IMR-90 (cell line): ENCODE measurements at regions not wholly inside any gene's neighbourhood (a gene's known extent, or its start where the extent isn't known, plus 50 kb on each side); places are given as distances from the start of the nearest gene placed in this dataset.

Experiments used
- ATAC-seq: fragments of 200-7000 bp; cut with Tn5 transposase; 2 replicates; pipeline ENCODE4 v1.9.1; 2020; ENCODE audit warnings: low read depth, mild to moderate bottlenecking, moderate library complexity
- BruUV-seq: library from RNA; stranded (reverse); fragments of 400-500 nt; replicated peaks from 2 replicates; lab custom pipeline; 2021; lab: Mats Ljungman, UMichigan
- CTCF ChIA-PET: fragments of 300-600 bp; formaldehyde crosslinking; extraction: SDS; loops from one replicate; lab custom pipeline; 2021; ENCODE audit warnings: antibody characterized with exemption; lab: Yijun Ruan, JAX
- POLR2A ChIA-PET: fragments of 300-600 bp; sonication (Branson Sonifier 250); formaldehyde crosslinking; loops from one replicate; lab custom pipeline; 2022; ENCODE audit warnings: antibody characterized with exemption; ENCODE audit not compliant: unreplicated experiment; lab: Charles Lee
- DNase-seq: peaks from one replicate; pipeline ENCODE4 v3.0.0; 2013
- H2AFZ ChIP-seq: replicated peaks from 2 replicates; pipeline ENCODE3; 2013; ENCODE audit warnings: low read length, mild to moderate bottlenecking; ENCODE audit not compliant: poor library complexity
- H2AK5ac ChIP-seq: 2 replicates; pipeline ENCODE4 v1.6.1; 2013; ENCODE audit warnings: low read depth, low read length, inconsistent platforms
- H2AK9ac ChIP-seq: replicated peaks from 2 replicates; pipeline ENCODE3; 2013; ENCODE audit warnings: mild to moderate bottlenecking, low read depth, low read length, moderate library complexity; ENCODE audit not compliant: poor library complexity
- H2BK120ac ChIP-seq: 2 replicates; pipeline ENCODE4 v1.6.1; 2013; ENCODE audit warnings: low read depth, low read length, inconsistent platforms
- H2BK15ac ChIP-seq: 3 replicates; pipeline ENCODE4 v1.6.1; 2013; ENCODE audit warnings: low read depth, low read length, inconsistent platforms
- H2BK20ac ChIP-seq: 2 replicates; pipeline ENCODE4 v1.6.1; 2013; ENCODE audit warnings: low read depth, mild to moderate bottlenecking, inconsistent platforms, low read length, moderate library complexity
- H2BK5ac ChIP-seq: 2 replicates; pipeline ENCODE4 v1.6.1; 2013; ENCODE audit warnings: mild to moderate bottlenecking, low read depth, low read length, inconsistent platforms; ENCODE audit not compliant: poor library complexity, severe bottlenecking
- H3K14ac ChIP-seq: replicated peaks from 2 replicates; pipeline ENCODE4 v1.6.1; 2013; ENCODE audit warnings: low read depth, low read length, inconsistent platforms
- H3K18ac ChIP-seq: 2 replicates; pipeline ENCODE4 v1.6.1; 2013; ENCODE audit warnings: low read depth, low read length, control low read depth
- H3K23ac ChIP-seq: 2 replicates; pipeline ENCODE4 v1.6.1; 2013; ENCODE audit warnings: low read depth, low read length, inconsistent platforms
- H3K27ac ChIP-seq: 2 replicates; pipeline ENCODE4 v1.5.1; 2013; ENCODE audit warnings: mild to moderate bottlenecking, control low read depth, low read length; ENCODE audit not compliant: insufficient read depth
- H3K27me3 ChIP-seq: 2 replicates; pipeline ENCODE4 v1.6.1; 2013; ENCODE audit warnings: low read length; ENCODE audit not compliant: control insufficient read depth, insufficient read depth
- H3K36me3 ChIP-seq: 2 replicates; pipeline ENCODE4 v1.6.1; 2013; ENCODE audit warnings: low read length, mixed read lengths; ENCODE audit not compliant: control insufficient read depth, insufficient read depth
- H3K4ac ChIP-seq: 2 replicates; pipeline ENCODE4 v1.6.1; 2013; ENCODE audit warnings: low read depth, low read length, inconsistent platforms
- H3K4me1 ChIP-seq: 2 replicates; pipeline ENCODE4 v1.6.1; 2013; ENCODE audit warnings: low read length, mixed read lengths; ENCODE audit not compliant: control insufficient read depth, insufficient read depth
- H3K4me2 ChIP-seq: 2 replicates; pipeline ENCODE4 v1.6.1; 2013; ENCODE audit warnings: low read depth, mild to moderate bottlenecking, control low read depth, low read length, moderate library complexity
- H3K4me3 ChIP-seq: 2 replicates; pipeline ENCODE4 v1.5.1; 2013; ENCODE audit warnings: low read depth, mild to moderate bottlenecking, control low read depth, low read length, moderate library complexity; ENCODE audit not compliant: insufficient read depth
- H3K56ac ChIP-seq: 2 replicates; pipeline ENCODE4 v1.6.1; 2013; ENCODE audit warnings: low read length, inconsistent platforms; ENCODE audit not compliant: insufficient read depth; ENCODE audit errors: extremely low read depth
- H3K79me1 ChIP-seq, 2 experiments: 2 replicates each; pipeline ENCODE4 v1.6.1; 2013; ENCODE audit warnings: low read length in 2 of 2, inconsistent platforms in 1 of 2, low read depth in 1 of 2
- H3K9ac ChIP-seq: 2 replicates; pipeline ENCODE4 v1.6.1; 2013; ENCODE audit warnings: low read depth, low read length, control low read depth
- H3K9me1 ChIP-seq: 2 replicates; pipeline ENCODE4 v1.6.1; 2013; ENCODE audit warnings: low read length, inconsistent platforms; ENCODE audit not compliant: insufficient read depth
- H3K9me3 ChIP-seq: 2 replicates; pipeline ENCODE4 v1.6.1; 2013; ENCODE audit warnings: low read length; ENCODE audit not compliant: control insufficient read depth, insufficient read depth
- H4K20me1 ChIP-seq: 2 replicates; pipeline ENCODE4 v1.6.1; 2013; ENCODE audit warnings: low read length, inconsistent platforms; ENCODE audit not compliant: insufficient read depth
- H4K5ac ChIP-seq: 2 replicates; pipeline ENCODE4 v1.6.1; 2013; ENCODE audit warnings: mild to moderate bottlenecking, low read depth, low read length, control low read depth
- H4K8ac ChIP-seq, 2 experiments: 2 replicates each; pipeline ENCODE4 v1.6.1; 2013; ENCODE audit warnings: low read depth in 2 of 2, low read length in 2 of 2, control low read depth in 1 of 2, inconsistent platforms in 1 of 2
- H4K91ac ChIP-seq: 2 replicates; pipeline ENCODE4 v1.6.1; 2013; ENCODE audit warnings: low read depth, low read length, inconsistent platforms; ENCODE audit not compliant: insufficient read depth
- BHLHE40 ChIP-seq: fragments of 150-350 bp; IDR thresholded peaks from 2 replicates; pipeline ENCODE4 v1.6.1; 2016; ENCODE audit warnings: mild to moderate bottlenecking, low read depth, low read length
- CEBPB ChIP-seq: IDR thresholded peaks from 2 replicates; pipeline ENCODE4 v1.6.1; 2012; ENCODE audit warnings: low read depth, low read length, improper control_type of control experiment
- CHD1 ChIP-seq: IDR thresholded peaks from 2 replicates; pipeline ENCODE4 v1.6.1; 2012; ENCODE audit warnings: low read depth, low read length, improper control_type of control experiment
- NFE2L2 ChIP-seq: fragments of 150-350 bp; IDR thresholded peaks from 2 replicates; pipeline ENCODE4 v1.6.1; 2016; ENCODE audit warnings: low read depth, mild to moderate bottlenecking, low read length
- RFX5 ChIP-seq: IDR thresholded peaks from 2 replicates; pipeline ENCODE4 v1.8.0; 2012; ENCODE audit warnings: low read depth, mild to moderate bottlenecking, low read length, moderate library complexity
- WGBS, 2 experiments: methylation state at CpG; one replicate each; pipeline versions ENCODE4 v1.1.5 to v1.1.7; 2013; ENCODE audit warnings: missing lambda C conversion rate in 2 of 2; ENCODE audit not compliant: insufficient read length in 1 of 2; ENCODE audit errors: extremely low coverage in 2 of 2; 5-methylcytosine and 5-hydroxymethylcytosine counted together
- dilution Hi-C: fragments of 300-500 bp; cut with HindIII; formaldehyde crosslinking; loops from one replicate; pipeline ENCODE4 v1.14.3; 2018; ENCODE audit warnings: low sequenced_read_pairs; ENCODE audit not compliant: unreplicated experiment
- in situ Hi-C: fragments of 300-500 bp; cut with MboI; formaldehyde crosslinking; loops from 3 replicates; pipeline ENCODE4 v1.14.3; 2019; ENCODE audit warnings: low sequenced_read_pairs, inconsistent platforms, mixed read lengths
- intact Hi-C: fragments of 100-400 bp; cut with micrococcal nuclease; formaldehyde crosslinking; loops from 2 replicates; pipeline ENCODE4 v1.10.0; 2022

DNA sequence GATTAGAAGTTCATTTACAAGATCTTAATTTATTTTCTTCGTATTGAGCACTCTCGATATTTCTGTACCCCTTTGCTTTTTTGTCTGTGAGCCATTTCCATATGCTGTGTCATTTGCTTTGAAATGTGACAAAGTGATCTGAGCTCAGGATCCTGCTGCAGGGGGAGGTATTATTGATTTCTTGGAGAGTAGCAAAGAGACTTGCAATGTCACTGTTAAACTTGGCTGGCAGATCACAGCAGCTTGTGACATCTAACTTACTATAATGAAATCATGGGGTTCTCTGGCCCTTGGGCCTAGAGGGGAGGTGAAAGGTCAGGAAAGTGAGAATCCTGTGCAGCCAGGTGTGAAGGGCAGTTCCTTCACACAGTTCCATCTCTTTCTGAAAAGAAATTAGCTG is 923.4 kb downstream of the REEP3 start:
- Histone ChIP-seq H2AK5ac (no peak overlapping the region), H3K9me1 (no peaks in the 10 kb centered on the region), H3K4me3 (no peak overlapping the region), H2BK20ac (no peak overlapping the region), H2AK9ac (no peak overlapping the region), H3K56ac (no peak overlapping the region), H3K79me1 (no peaks in the 10 kb centered on the region), H3K27ac (no peak overlapping the region), H4K91ac (no peak overlapping the region), H3K9me3 (0 out of 2 replicates have a peak, but pooled peaks cover 2% of the 10 kb centered on the region), H3K9ac (no peak overlapping the region), H2BK5ac (no peak overlapping the region), H3K14ac (no peak overlapping the region), H3K4me1 (no peaks in the 10 kb centered on the region), H2AFZ (no peak overlapping the region), H2BK120ac (no peak overlapping the region), H3K18ac (no peak overlapping the region), H4K5ac (no peak overlapping the region), H3K23ac (no peak overlapping the region), H4K20me1 (no peaks in the 10 kb centered on the region), H2BK15ac (no peak overlapping the region), H4K8ac (no peak overlapping the region), H3K4ac (no peak overlapping the region), H3K27me3 (no peaks in the 10 kb centered on the region), H3K4me2 (no peak overlapping the region), H3K36me3 (no peaks in the 10 kb centered on the region)
- ChIA-PET POLR2A (no interaction called here), CTCF (interaction anchor here (0.5 to 0.6 kb wide), 2 partner anchors 41 to 689 kb away, joined by 3 to 4 read pairs; no protein-coding TSS in a partner anchor)
- TF ChIP-seq BHLHE40 (no peak), CHD1 (no peak), CEBPB (no peak), RFX5 (no peak), NFE2L2 (no peak)
- intact Hi-C loops (no loop called here), in situ Hi-C loops (no loop called here), dilution Hi-C loops (no loop called here)
- WGBS, 2 experiments = no CpG with 5 or more reads among the region's 2 CpGs
- no TSS peak for BruUV-seq
- ATAC-seq (no peak), DNase-seq (no peak)
